ENCODE measurements at regions not wholly inside any gene's neighbourhood (a gene's known extent, or its start where the extent isn't known, plus 50 kb on each side); places are given as distances from the start of the nearest gene placed in this dataset.

GRCh38 chr7:10238641-10239040 lies 735.0 kb upstream of the PHF14 start:
- TF ChIP-seq CTCF (IDR thresholded peaks at IDR 0.05; ENCODE audit: low read length) (no peak), EZH2 (optimal IDR thresholded peaks at IDR 0.05; ENCODE audit: low read depth, low read length) (no peak)

Data from MM.1S (cell line).